LoVo (cell line): ENCODE measurements at regions not wholly inside any gene's neighbourhood (a gene's known extent, or its start where the extent isn't known, plus 50 kb on each side); places are given as distances from the start of the nearest gene placed in this dataset.

Experiments used
- DNase-seq: peaks from one replicate; pipeline ENCODE4 v3.0.0-alpha.2; 2016; ENCODE audit warnings: low spot score

- DNase-seq: no peak
Measured at GRCh38 chr22:34904486-34904885, 161.5 kb upstream of the ISX start.

- no peak for DNase-seq
Measured at GRCh38 chr22:34913826-34914225, 152.1 kb upstream of the ISX start.

GRCh38 chr22:34914846-34915245, 151.1 kb upstream of the ISX start:
- no peak for DNase-seq

- no peak for DNase-seq
Measured at GRCh38 chr22:34917239-34917638, 148.7 kb upstream of the ISX start.

GRCh38 chr22:34931026-34931425, 134.9 kb upstream of the ISX start:
- DNase-seq: no peak

- DNase-seq: no peak
Measured at GRCh38 chr22:34934261-34934660, 131.7 kb upstream of the ISX start.

GRCh38 chr22:34943830-34944229, 122.1 kb upstream of the ISX start:
- DNase-seq: no peak

GRCh38 chr22:34946339-34946985, 119.5 kb upstream of the ISX start:
- DNase-seq: peak; percentile 5

GRCh38 chr22:34950489-34950888, 115.5 kb upstream of the ISX start:
- DNase-seq: no peak

GRCh38 chr22:34951212-34951611, 114.7 kb upstream of the ISX start:
- no peak for DNase-seq

GRCh38 chr22:34960005-34960404, 106.0 kb upstream of the ISX start:
- DNase-seq: no peak

GRCh38 chr22:34966980-34967565, 98.9 kb upstream of the ISX start:
- peak; percentile 3 for DNase-seq

- DNase-seq: no peak
Measured at GRCh38 chr22:34969001-34969790, 96.8 kb upstream of the ISX start.

GRCh38 chr22:34971456-34971855, 94.5 kb upstream of the ISX start:
- DNase-seq: no peak

- DNase-seq: no peak
Measured at GRCh38 chr22:34972191-34972897, 93.6 kb upstream of the ISX start.

- DNase-seq: no peak
Measured at GRCh38 chr22:34973016-34973415, 92.9 kb upstream of the ISX start.

GRCh38 chr22:34973926-34974325, 92.0 kb upstream of the ISX start:
- DNase-seq: no peak

GRCh38 chr22:34975721-34976120, 90.2 kb upstream of the ISX start:
- DNase-seq: no peak

- no peak for DNase-seq
Measured at GRCh38 chr22:34976474-34976873, 89.5 kb upstream of the ISX start.

- no peak for DNase-seq
Measured at GRCh38 chr22:34976886-34977285, 89.1 kb upstream of the ISX start.

- DNase-seq: no peak
Measured at GRCh38 chr22:34986523-34986922, 79.4 kb upstream of the ISX start.

GRCh38 chr22:34992672-34993071, 73.3 kb upstream of the ISX start:
- no peak for DNase-seq

GRCh38 chr22:34993548-34993947, 72.4 kb upstream of the ISX start:
- DNase-seq: no peak
